PC-3 (cell line): ENCODE measurements at regions not wholly inside any gene's neighbourhood (a gene's known extent, or its start where the extent isn't known, plus 50 kb on each side); places are given as distances from the start of the nearest gene placed in this dataset.

Experiments used
- CTCF ChIP-seq: fragments of 300-600 bp; sonication (generic); conservative IDR thresholded peaks from 2 replicates; pipeline ENCODE4 v1.5.1; 2017; ENCODE audit warnings: antibody characterized with exemption, low read depth, mild to moderate bottlenecking, low read length
- EZH2 ChIP-seq: fragments of 300-600 bp; sonication (generic); IDR thresholded peaks from one replicate; pipeline ENCODE4 v1.6.1; 2017; ENCODE audit warnings: antibody characterized with exemption, mild to moderate bottlenecking, low read length; ENCODE audit not compliant: unreplicated experiment

GRCh38 chr6:112524071-112524470, 176.9 kb downstream of the RFPL4B start:
- no peak for TF ChIP-seq CTCF
- TF ChIP-seq EZH2, result no peak
